Spleen (tissue), 7 donors: ENCODE measurements at regions not wholly inside any gene's neighbourhood (a gene's known extent, or its start where the extent isn't known, plus 50 kb on each side); places are given as distances from the start of the nearest gene placed in this dataset.

Experiments
- CTCF ChIP-seq, 11 experiments: fragments of 200-600 bp in 7 of 11; fragments of 450-650 bp in 4 of 11; sonication (generic) in 4 of 11; IDR thresholded peaks in 8 of 11; conservative IDR thresholded peaks in 3 of 11; 1 replicate in 7 of 11; 2 replicates in 4 of 11; pipeline versions ENCODE4 v1.4.0 to v1.8.0; 2016 to 2021; ENCODE audit warnings: antibody characterized with exemption in 11 of 11, inconsistent platforms in 4 of 11, mild to moderate bottlenecking in 1 of 11
- POLR2A ChIP-seq, 3 donors: fragments of 450-650 bp; IDR thresholded peaks; one replicate each; pipeline ENCODE4 v1.5.1; 2017; ENCODE audit warnings: antibody characterized with exemption in 3 of 3, mild to moderate bottlenecking in 1 of 3
- donor health status: DM: no; HTN: no; CAD: no; lungs with moderate emphysema.
- donor health status: DM: no; HTN: no; CAD: no.
- donor health status: DM: no; HTN: no; CAD: no.

- TF ChIP-seq CTCF (IDR thresholded peaks at IDR 0.05 in 8 of 11, conservative IDR thresholded peaks at IDR 0.05 in 3 of 11) (no peak), POLR2A (IDR thresholded peaks at IDR 0.05) (no peak)
Observed at GRCh38 chr20:47969426-47969825, 184.1 kb upstream of the SULF2 start.
